Stimulated activated CD8-positive, alpha-beta memory T cell treated with anti-CD3 and anti-CD28 coated beads, Interleukin-4, amount 100 ng/mL, for 48 hours (primary cell): ENCODE measurements at regions not wholly inside any gene's neighbourhood (a gene's known extent, or its start where the extent isn't known, plus 50 kb on each side); places are given as distances from the start of the nearest gene placed in this dataset.
A peak's percentile ranks its signal among the peaks of the same experiment; 100 is the strongest.
"Not testable (repeated sequence)": the region's sequence is repeated elsewhere in the genome, so short reads cannot be mapped to it uniquely, and the experiment has no call there.

Experiments
- DNase-seq: peaks from one replicate; pipeline ENCODE4 v3.0.0-alpha.2; 2020

DNA sequence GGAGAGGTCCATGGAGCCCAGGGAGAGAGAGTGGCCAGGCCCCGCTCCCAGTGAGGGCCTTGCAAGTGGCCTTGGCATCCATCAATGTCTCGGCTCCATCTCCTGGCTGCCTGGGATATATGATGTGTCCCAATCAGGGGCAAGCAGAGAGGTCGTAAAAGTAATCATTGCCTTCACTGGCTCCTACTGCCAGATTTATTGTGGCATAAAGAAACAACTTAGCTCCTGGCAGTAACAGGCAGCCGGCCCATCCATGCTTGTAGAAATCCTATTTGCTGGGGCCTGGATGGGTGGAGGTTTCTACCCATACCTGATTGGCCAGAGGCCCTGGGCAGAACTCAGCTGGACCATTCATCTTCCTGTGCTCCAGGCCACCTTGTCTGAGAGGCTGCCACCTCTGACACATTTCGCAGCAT, 272.6 kb downstream of the MATN1 start:
- no peak for DNase-seq

DNA sequence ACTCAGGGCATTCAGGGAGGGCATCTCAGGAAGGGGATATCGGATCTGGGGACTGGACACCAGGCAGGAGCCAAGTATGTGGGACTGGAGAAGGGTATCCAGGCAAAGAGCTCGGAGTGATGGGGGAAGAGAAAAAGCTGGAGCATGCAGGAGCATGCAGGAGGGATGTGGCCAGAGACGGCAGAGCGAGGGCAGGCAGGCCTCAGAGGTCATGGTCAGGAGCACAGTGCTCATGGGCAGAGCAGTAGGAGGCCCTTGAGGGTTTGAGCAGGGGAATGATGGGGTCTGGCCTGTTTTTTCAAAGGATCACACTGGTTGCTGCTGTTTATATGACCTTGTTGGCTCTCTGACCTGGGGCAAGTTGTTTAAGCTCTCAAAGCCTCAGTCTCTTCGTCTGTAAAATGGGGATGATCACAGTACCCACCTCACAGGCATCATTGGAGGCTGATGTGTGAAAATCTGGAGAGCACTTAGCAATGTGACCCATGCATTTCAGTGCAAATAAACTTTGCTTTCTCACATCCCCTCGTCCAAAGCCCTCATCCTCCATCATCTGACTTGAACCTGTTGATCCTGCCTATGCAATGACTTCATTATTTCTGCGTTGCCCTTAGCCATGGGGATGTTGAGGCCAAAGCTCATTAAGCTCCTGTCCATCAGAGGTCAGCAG, 273.1 kb downstream of the MATN1 start:
- no peak for DNase-seq

DNA sequence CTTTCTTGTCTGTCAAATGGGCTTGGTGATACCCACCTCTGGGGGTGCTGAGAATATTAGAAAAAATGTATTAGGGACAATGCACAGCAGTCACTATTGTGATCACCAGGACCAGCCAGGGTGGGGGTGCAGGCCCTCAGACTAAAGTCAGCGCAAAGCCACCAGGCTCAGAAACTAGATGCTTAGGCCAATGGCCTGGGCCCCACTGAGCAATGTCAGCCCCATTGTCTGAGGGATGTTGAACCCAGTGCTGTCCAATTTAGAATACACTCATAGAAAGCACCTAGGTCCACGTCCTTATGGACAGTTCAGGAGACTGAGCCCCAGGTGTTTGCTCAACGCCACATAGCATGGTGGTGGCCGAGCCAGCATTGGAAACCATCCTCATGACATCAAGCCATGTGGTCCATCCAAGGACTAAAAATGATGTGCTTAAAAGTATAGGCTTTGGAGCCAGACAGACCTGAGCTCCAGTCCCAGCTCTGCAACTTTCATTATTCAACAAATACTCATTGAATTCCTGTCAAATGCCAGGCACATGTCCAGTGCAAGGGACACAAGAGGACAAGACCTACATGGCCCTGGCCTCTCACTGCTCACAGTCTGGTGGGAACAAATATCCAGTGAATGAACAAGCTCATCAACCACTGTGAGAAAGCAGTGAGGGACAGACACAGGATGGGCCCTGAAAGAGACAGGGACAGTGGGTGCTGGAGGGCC, 273.8 kb downstream of the MATN1 start:
- no peak for DNase-seq

DNA sequence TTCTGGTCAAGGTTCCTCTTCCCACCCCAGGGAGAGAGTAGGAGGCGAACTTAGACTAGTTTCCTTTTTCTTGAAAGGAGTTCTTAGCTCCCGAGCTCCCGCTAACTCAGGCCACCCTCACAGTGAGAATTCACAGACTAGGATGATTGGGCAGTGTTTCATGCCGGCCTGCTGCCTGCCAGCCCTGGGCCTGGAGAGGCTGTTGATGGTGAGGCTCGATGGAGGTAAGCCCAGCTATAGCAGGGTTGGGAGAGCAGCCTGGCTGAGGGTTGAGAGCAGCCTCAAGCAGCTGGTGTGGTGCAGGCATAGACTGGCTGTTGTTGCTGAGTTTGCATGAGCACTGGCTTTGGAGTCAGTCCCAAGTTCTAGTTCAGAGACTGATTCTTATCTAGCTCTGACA, 274.4 kb downstream of the MATN1 start:
- no peak for DNase-seq

DNA sequence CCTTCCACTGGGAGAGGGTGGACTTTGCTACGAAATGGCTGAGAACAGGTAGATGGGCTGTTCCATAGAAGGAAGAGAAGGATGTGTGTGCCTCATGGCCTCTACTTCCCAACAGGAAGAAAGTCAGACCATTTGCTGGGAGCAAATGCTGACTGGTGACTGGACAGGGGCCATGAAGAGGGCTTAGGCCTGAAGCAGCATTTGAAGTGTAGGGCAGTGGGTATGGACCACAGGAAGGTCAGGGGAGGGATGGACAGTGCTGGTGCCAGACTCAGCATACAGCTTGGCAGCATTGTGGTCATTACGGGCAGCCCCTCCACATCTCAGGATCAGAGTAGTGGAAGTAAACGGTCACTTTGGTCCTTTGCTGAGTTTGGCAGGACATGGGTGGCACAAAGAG, 275.7 kb downstream of the MATN1 start:
- DNase-seq, result no peak

DNA sequence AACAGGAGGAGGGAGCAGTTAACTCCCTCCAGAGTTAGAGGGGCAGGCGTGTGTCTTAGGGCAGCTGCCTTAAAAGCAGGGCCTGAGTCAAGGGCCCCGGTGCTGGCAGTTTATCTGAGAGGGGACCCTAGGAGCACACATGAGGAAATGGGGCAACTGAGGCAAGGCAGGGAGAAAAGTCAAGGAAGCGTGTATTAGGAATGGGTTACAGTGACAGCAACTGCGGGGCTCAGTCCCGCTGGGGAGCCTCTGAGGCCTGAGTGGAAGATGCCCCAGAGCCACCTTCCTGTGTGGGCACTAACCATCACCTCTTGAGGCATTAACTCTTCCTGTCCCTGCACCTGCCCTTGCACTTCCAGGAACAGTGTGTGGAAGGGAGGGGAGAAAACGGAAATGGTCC, 276.3 kb downstream of the MATN1 start:
- DNase-seq, result no peak

DNA sequence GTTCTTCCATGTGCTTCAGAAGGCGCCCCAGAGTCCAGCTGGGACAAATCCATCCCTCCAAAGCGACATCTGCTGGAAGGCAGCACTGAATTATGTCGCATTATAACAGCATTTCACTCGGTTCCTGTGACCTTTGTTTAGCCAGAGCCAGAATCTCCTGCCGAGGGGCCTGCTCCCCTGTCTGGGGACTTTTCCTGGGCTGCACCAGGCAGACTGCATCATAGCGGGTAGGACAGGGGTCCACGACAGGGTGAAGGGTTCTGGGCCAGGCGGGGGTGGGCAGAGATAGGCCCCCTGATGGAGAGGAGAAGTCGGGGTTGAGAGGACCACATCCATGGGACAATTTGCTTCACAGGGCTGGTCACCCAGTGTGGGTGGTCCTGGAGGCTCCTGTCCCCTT, 276.9 kb downstream of the MATN1 start:
- DNase-seq, result no peak

DNA sequence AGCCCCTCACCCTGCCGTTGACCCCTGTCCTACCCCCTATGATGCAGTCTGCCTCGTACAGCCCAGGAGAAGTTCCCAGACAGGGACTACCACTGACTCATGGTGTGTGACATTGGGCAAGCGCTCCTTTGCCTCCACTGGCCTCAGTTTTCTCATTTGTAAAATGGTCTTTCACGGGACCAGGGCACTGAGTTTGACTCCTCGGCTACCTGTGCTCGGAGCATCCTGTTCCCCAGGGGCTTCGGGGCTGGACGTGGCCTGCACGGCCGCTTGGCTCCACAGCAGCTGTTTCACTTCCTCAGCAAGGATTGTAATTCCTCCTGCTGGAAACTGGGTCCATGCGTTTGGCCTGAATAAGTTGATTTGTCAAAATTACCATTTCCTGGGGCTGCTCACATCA, 277.3 kb downstream of the MATN1 start:
- DNase-seq, result no peak

DNA sequence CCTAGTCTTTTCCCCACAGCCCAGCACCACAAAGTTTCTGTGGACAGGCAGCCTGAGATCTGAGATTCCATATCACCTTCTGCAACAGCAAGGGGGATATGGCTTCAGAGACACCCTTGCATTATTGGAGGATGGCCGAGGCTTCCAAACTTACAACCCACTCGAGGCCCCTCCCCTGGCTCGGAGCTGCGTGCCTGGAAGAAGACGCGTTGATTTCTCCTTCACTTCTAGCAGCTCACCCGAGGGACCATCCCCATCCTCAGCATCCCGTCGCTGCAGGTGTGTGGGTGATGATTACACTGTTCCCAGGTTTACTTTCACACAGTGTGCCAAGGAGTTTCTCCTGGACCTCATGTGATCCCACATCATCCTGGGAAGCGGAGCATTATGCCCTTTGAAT, 277.9 kb downstream of the MATN1 start:
- no peak for DNase-seq

DNA sequence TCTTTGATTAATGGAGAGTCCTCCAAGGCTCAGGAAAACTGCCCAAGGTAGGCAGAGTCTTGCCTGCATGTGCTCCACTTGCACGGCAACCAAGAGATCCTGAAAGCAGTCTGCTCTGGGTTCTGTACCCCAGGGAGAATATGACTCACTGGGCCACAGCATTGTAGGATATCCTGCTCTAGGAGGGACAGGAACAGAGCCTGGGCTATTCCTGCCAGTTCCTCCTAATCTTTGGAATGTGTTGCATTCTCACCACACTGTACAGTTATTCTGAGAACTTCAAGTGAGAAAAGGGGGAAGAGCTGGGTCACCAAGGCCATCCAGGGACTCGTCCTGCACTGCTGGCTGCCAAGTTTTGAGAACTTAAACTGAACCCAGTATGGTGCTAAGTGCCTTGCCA, 278.5 kb downstream of the MATN1 start:
- no peak for DNase-seq

DNA sequence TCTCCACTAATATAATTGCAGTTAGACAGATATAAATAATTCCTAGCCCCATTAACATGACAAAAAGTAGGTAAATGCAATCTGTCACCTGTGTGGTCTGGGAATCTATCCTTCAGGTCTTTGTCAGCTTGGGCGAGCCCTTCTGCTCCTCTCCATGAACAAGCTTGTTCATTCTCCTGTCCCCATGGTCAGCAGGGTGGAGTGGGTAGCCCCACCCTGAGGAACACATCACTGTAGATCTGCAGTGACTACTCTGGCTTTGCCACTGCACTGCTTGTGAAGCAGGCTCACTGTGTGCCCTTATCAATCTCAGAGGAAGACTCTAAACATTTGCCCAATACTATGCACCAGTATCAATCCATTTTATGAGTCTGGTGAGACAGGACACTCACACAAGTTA, 279.0 kb downstream of the MATN1 start:
- no peak for DNase-seq

DNA sequence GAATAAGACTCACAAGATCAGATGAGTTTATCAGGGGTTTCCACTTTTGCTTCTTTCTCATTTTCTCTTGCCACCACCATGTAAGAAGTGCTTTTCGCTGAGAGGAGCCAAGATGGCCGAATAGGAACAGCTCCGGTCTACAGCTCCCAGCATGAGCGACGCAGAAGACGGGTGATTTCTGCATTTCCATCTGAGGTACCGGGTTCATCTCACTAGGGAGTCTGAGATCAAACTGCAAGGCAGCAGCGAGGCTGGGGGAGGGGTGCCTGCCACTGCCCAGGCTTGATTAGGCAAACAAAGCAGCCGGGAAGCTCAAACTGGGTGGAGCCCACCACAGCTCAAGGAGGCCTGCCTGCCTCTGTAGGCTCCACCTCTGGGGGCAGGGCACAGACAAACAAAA, 285.1 kb downstream of the MATN1 start:
- DNase-seq, result not testable (repeated sequence)

DNA sequence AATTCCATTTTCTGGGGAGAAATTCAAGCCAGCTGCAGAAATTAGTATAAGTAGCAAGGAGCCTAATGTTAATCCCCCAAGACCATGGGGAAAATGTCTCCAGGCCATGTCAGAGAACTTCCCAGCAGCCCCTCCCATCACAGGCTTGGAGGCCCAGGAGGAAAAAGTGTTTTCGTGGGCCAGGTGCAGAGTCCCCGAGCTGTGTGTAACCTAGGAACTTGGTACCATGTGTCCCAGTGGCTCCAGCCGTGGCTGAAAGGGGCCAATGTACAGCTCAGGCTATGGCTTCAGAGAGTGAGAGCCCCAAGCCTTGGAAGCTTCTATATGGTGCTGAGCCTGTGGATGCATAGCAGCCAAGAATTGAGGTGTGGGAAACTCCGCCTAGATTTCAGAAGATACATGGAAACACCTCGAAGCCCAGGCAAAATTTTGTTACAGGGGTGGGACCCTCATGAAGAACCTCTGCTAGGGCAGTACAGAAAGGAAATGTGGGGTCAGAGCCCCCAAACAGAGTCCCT, 286.3 kb downstream of the MATN1 start:
- no peak for DNase-seq

DNA sequence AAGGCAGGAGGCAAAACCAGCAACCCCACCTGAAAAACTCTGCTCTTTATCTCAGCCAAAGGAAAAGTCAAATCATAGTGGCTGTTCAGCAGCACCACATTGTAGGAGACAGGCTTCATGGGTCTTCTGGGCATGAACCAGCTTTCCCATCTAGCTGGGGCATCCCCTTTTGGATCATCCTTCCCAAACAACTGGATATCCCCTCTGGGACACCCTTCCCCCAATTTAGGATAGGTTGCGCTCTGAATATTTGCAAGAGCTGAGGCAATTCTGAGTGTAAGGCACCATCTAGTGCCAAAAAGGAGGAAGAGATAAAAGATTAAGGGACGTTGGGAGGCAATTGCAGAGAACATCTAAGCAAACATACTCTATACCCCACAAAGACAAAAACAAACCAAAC, 295.8 kb downstream of the MATN1 start:
- DNase-seq, result no peak

DNA sequence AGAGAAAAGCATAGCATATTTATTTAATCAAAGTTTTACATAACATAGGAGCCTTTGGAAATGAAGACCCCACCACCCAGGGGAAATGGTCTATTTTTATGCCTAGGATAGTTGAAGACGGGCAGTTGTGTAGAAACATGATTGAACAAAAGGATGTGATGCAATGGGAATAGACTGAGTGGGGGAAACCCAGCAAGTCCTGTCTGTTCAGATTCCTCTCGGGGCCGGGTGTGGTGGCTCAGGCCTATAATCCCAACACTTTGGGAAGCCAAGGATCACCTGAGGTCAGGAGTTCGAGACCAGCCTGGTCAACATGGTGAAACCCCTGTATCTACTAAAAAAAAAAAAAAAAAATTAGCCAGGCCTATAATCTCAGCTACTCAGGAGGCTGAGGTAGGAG, 298.3 kb downstream of the MATN1 start:
- no peak for DNase-seq

DNA sequence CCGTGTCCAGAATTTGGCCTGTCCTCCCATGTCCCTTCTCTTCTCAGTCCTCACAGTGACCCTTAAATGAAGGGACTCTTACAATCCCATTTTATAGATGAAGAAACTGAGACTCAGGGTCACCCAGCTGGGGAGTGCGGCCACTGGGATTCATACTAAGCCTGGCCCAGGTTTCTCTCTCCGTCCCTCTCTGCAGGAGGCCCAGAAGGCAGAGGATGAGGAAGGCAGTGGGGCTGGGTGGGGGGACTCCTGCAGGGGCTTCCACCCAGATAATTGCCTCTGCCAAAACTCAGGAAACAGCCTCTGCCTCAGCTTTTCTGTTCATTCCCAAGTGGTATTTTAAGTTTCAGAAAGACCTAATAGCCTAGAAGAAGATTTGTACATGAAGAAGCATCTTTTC, 299.8 kb downstream of the MATN1 start:
- DNase-seq, result no peak

DNA sequence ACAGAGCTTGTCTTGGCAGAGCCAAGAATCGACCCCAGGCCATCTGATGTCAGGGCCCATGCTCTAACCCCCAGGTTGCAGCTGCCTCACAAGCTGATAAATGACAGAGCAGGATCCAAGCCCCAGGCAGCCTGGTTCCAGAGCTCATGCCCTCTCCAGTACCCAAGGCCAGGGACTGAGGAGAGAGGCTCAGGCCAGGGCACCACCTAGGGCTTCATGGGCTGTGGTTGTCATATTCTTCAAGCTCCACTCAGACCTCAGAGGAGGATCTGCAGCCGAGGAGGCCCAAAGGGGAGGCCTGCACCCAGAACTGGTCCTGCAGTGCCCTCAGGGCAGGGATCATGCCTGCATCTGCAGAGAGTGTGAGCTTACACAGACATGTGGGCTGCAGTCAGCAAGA, 301.1 kb downstream of the MATN1 start:
- DNase-seq, result peak; percentile 16

DNA sequence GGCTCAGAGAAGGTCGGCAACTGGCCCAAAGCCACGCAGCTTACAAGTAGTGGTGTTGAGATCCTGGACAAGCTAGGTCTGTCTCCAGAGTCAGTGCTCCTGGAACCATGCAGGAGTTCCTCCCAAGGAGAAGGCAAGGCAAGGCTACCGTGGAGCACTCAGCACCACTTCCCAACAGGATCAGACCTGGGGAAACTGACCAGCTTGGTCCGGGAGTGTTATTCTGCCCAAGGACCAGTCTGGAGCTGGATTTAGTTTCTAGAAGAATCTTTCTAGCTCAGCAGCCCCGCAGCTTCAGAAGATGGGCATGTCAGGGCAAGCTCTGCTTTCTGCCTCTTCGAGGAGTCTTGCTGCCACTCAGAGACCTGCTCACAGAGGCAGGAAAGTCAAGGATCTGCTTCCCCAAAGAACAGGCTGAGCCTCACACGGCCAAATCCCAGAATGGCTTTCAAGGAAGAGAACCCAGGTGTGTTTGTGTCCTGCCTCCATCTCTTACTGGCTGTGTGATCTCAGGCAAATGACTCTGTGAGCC, 302.8 kb downstream of the MATN1 start:
- peak; percentile 12 for DNase-seq

DNA sequence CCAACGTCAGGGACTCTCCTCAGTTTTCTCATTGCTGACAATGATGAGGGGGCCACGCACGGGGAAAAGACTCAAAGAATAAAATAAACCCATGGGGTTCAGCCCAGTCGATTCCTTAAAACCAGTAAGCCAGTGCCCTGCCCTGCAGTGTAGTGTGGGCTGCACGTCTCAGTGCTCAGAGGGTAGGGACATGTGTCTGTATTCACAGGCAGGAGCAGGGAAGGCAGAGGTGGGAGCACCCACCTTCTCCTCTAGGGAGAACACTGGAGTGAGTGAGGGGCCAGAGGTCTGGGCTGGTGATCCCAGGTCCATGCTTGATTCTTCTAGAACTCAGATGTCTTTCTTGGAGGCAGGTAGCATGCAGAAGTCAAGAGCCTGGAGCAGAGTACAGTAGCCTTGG, 303.6 kb downstream of the MATN1 start:
- no peak for DNase-seq

DNA sequence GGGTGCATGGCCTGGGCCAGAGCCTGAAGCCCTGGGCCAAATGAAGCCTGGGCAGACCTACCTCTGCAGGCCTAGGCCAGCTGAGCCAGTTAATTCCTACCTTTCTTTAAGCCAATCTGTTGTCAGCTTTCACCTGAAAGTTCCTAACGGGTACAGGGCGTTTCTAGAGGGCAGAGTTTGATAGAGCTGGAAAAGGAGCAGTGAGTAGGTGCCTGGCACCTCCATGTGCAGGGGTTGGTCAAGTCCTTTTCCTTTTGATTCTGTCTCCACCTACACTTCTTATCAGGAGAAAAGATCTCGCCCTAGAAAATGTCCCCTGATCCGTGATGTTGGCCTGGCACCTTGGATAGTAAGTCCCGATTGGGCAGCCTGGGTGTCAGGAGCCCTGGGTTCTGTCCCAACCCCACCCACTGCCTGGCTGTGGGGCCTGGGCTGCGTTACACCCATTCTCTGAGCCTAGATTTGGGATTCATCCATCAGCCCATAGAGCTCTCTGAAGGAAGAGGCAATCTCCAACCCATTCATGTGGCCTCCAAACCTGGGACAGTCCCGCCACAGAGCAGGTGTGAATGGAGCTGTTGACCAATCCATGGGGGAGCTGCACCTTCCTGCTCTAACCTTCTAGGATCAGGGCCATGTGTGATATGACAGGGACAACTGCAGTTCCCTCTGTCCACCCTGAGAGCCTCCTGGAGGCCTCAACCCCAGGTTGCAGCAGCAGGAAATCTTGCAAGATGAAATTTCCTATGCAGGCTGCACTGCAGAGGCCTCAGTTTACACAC, 304.3 kb downstream of the MATN1 start:
- peak; percentile 5 for DNase-seq

DNA sequence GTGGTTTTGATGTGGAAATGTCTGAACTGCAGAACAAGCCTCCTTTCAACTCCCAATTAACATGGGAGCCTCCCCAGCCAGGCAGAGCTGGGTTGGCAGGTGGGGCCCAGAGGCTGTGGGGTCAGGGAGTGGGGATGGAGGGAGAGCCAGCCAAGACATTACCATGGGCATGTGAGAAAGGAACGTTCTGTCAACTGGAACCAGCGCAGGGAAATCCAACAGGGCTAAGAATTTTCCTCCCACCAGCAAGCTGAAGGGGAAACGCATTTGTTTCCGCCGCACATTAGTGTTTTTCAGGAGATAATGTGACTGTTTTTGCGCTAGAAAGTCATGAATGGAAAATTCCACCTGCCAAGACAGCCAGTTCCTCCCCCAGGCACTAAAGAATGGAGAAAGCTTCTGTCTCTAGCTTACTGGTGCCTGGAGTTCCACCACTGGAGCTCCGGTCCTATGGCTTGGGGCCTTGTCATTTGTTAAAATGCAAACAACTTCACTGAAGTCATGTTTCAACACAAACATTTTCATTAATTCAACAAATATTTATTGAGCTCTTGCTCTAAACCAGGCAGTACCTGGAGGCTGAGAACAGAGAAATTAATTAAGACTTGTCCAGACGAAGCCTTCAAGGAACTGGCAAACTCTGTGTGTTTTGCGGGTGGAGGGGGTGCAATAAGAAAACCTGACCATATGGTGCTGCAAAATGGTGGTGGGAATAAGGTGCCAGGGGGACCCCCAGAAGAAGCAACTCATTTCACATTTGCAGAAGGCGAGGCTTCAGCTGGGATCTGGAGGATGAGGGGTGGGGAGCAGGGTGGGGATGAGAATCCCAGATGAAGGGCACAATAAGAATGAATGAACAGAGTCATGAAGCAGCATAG, 305.1 kb downstream of the MATN1 start:
- no peak for DNase-seq

DNA sequence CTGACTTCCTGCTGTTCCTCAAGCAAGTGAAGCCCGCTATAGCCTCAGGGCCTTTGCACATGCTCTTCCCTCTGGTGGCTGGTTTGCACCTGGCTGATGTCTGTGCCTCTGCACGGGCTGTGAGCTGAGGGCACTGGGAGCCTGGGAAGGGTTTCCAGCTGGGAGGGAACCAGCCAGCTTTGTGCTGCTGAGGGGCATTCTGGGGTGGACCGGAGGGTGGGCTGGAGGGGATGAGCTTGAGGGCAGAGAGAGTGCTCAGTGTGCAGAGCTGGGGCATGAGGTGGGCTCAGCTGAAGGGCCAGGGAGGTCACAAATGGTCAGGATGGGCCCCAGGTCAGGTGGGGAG, 305.7 kb downstream of the MATN1 start:
- DNase-seq, result no peak
